Activated CD4-positive, alpha-beta T cell treated with anti-CD3 and anti-CD28 coated beads for 36 hours (primary cell): ENCODE measurements at regions not wholly inside any gene's neighbourhood (a gene's known extent, or its start where the extent isn't known, plus 50 kb on each side); places are given as distances from the start of the nearest gene placed in this dataset.
A peak's percentile ranks its signal among the peaks of the same experiment; 100 is the strongest.

Experiments used
- ATAC-seq: fragments of 200-7000 bp; cut with Tn5 transposase; one replicate; pipeline ENCODE4 v1.10.0; 2021; ENCODE audit warnings: mild to moderate bottlenecking, moderate library complexity
- CTCF ChIA-PET: fragments of 350-600 bp; sonication (Branson Sonifier 250); formaldehyde crosslinking; loops from one replicate; lab custom pipeline; 2021; ENCODE audit warnings: antibody characterized with exemption; lab: Charles Lee
- POLR2A ChIA-PET: fragments of 350-600 bp; sonication (Branson Sonifier 250); formaldehyde crosslinking; loops from one replicate; lab custom pipeline; 2021; ENCODE audit warnings: antibody characterized with exemption, inconsistent platforms; lab: Charles Lee
- DNase-seq: peaks from one replicate; pipeline ENCODE4 v3.0.0-alpha.2; 2020
- H3K27ac Mint-ChIP-seq: one replicate; pipeline ENCODE4 v1.8.0; 2021; ENCODE audit warnings: mixed read lengths
- H3K27me3 Mint-ChIP-seq: one replicate; pipeline ENCODE4 v1.8.0; 2021; ENCODE audit warnings: mixed read lengths
- H3K36me3 Mint-ChIP-seq: one replicate; pipeline ENCODE4 v1.8.0; 2021; ENCODE audit warnings: low read depth, mixed read lengths
- H3K4me1 Mint-ChIP-seq: one replicate; pipeline ENCODE4 v1.8.0; 2021; ENCODE audit warnings: mixed read lengths
- H3K4me3 Mint-ChIP-seq: one replicate; pipeline ENCODE4 v1.8.0; 2021; ENCODE audit warnings: mild to moderate bottlenecking, moderate library complexity, mixed read lengths
- H3K9me3 Mint-ChIP-seq: one replicate; pipeline ENCODE4 v1.8.0; 2021; ENCODE audit warnings: low read depth, mixed read lengths
- intact Hi-C, 2 experiments: fragments of 100-400 bp; cut with DNase I in 1 of 2; cut with micrococcal nuclease in 1 of 2; formaldehyde crosslinking; loops; one replicate each; pipeline versions ENCODE4 v1.14.2 to v1.15.1; 2022 to 2024; cut with DNase I, micrococcal nuclease

DNA sequence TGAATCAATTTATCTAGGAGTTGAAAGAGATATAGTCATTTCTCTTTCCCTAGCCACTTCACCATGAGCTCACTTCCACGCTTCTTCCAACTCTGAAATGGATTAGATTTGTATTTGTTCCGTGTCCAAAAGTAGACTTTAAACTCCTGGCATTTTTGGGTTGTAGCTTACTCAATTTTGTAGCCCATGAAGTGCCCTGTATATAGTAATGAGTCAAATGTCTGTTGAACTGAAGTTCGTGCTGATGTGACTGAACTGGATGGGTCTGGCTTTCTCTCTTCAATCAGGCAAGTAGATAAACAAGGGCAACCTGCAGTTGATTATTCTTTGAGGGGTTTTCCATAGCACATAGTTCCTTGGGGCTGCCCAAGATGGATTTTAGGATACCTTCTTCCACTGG, 450.6 kb downstream of the SH2D1A start:
- intact Hi-C loops: no loop called here
- no peaks in the 10 kb centered on the region for H3K27me3 Mint-ChIP-seq
- DNase-seq: no peak
- no peak overlapping the region for H3K27ac Mint-ChIP-seq
- H3K4me3 Mint-ChIP-seq: no peak overlapping the region
- H3K4me1 Mint-ChIP-seq: no peaks in the 10 kb centered on the region
- CTCF ChIA-PET: no interaction called here
- POLR2A ChIA-PET: no interaction called here
- peaks cover 7% of the 10 kb centered on the region for H3K9me3 Mint-ChIP-seq
- ATAC-seq: no peak
- peaks cover 2% of the 10 kb centered on the region for H3K36me3 Mint-ChIP-seq

DNA sequence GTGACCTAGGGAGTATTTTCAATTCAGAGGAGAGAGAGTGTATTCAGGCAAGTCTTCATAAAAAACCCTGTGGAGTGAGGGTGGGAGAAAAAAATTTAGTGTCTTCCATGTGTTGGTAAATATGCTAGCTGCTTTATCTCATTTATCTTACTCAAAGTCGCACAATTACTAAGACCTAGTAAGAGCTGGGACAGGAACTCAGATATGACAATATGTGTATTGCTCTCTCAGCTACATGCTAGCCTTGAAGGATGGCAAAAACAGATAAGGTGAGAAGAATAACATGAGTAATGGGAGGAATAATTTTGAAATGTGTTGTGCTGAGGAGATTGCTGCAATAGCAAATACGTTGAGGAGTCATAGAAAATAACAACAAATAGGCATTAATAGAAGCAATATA, 458.6 kb downstream of the SH2D1A start:
- no peak overlapping the region for H3K4me3 Mint-ChIP-seq
- peaks cover 2% of the 10 kb centered on the region for H3K36me3 Mint-ChIP-seq
- intact Hi-C loops: no loop called here
- H3K9me3 Mint-ChIP-seq: peaks cover 11% of the 10 kb centered on the region
- ATAC-seq (no peak), DNase-seq (no peak)
- no peaks in the 10 kb centered on the region for H3K4me1 Mint-ChIP-seq
- ChIA-PET CTCF (no interaction called here), POLR2A (no interaction called here)
- no peaks in the 10 kb centered on the region for H3K27me3 Mint-ChIP-seq
- no peak overlapping the region for H3K27ac Mint-ChIP-seq

DNA sequence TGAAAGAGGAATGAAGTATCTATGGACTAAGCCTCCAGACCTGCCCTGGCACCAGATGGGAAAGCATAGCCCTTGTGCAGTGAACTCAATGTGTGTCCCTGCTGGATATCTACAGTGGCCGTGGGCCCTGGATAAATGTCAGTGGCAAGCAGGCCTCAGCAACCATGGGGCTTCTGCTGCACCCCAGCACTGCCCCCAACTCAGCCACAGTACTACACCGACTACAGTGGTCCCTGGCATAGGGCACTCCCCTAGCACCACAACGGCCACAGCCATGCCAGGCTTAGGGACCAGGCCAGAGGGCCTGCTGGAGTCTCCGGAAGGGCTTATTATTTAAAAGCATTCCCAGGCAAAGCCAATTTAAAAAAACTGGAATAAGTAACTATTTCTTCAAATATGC, 459.1 kb downstream of the SH2D1A start:
- Mint-ChIP-seq H3K4me3 (no peak overlapping the region), H3K36me3 (peaks cover 2% of the 10 kb centered on the region), H3K4me1 (no peaks in the 10 kb centered on the region), H3K27ac (no peak overlapping the region), H3K9me3 (peaks cover 9% of the 10 kb centered on the region), H3K27me3 (no peaks in the 10 kb centered on the region)
- intact Hi-C loops: no loop called here
- ChIA-PET POLR2A (no interaction called here), CTCF (no interaction called here)
- no peak for DNase-seq
- no peak for ATAC-seq

DNA sequence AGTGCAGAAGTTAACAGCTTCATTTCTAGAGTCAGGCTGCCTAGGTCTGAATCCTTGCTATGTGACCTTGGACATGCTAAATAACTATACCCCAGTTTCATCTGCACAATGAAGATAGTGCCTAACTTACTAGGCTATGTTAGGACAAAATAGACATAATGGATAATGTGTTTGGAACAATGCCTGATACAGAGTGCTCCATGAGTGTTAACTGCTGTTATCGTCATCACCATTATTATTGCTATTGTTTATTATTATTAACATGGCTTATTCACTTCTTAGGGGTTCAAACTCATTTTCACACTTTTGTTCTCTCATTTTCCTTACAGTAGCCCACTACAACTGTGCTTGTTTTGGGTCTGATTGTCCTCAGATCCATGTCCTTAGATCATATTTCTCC, 467.7 kb downstream of the SH2D1A start:
- DNase-seq: no peak
- Mint-ChIP-seq H3K4me1 (no peaks in the 10 kb centered on the region), H3K4me3 (no peak overlapping the region), H3K36me3 (no peaks in the 10 kb centered on the region), H3K27ac (no peak overlapping the region), H3K27me3 (no peaks in the 10 kb centered on the region), H3K9me3 (no peaks in the 10 kb centered on the region)
- CTCF ChIA-PET: no interaction called here
- POLR2A ChIA-PET: no interaction called here
- no peak for ATAC-seq
- intact Hi-C loops: no loop called here

DNA sequence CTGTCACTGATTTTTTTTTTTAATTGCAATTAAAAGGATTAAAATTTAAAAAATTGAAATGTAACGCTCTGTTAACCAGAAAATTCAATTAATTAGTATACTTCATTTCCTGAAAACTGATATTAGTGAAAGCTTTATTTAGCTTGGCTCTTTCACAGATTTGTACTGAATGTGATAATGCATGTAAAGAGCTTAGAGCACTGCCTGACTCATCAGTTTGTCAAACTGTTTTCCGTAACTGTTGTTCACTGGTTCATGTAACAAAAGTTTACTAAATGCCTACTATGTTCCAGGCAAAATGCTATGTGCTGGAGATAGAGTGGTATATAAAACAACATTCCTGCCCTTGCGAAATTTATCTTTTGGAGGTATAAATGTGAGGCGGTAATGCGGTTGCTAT, 471.7 kb downstream of the SH2D1A start:
- Mint-ChIP-seq H3K27ac (no peak overlapping the region), H3K4me3 (no peak overlapping the region), H3K9me3 (no peaks in the 10 kb centered on the region), H3K27me3 (no peaks in the 10 kb centered on the region), H3K36me3 (no peaks in the 10 kb centered on the region), H3K4me1 (no peaks in the 10 kb centered on the region)
- intact Hi-C loops: no loop called here
- ChIA-PET POLR2A (no interaction called here), CTCF (no interaction called here)
- ATAC-seq: no peak
- DNase-seq: no peak

DNA sequence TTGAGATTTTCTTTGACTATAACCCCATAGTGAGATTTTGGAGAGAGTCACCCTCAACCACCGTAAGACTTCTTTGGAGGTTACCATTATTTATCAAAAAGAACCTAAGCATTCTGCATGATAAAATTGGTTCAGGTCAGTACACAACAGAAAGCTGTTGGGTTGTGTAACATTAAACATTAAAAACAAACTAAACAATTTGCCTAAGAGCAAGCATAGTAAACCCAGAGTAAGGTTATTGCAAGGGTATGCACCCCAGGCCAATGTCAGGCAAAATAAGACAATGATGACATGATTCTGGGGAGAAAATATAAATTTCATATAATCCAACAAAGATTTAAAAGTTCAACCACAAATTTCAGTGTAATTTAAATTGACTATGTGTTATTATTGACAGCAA, 472.4 kb downstream of the SH2D1A start:
- no peaks in the 10 kb centered on the region for H3K4me1 Mint-ChIP-seq
- no peak overlapping the region for H3K4me3 Mint-ChIP-seq
- no peak for DNase-seq
- no peaks in the 10 kb centered on the region for H3K27me3 Mint-ChIP-seq
- no peak overlapping the region for H3K27ac Mint-ChIP-seq
- CTCF ChIA-PET: no interaction called here
- POLR2A ChIA-PET: no interaction called here
- ATAC-seq: no peak
- H3K36me3 Mint-ChIP-seq: no peaks in the 10 kb centered on the region
- H3K9me3 Mint-ChIP-seq: no peaks in the 10 kb centered on the region
- intact Hi-C loops: no loop called here

DNA sequence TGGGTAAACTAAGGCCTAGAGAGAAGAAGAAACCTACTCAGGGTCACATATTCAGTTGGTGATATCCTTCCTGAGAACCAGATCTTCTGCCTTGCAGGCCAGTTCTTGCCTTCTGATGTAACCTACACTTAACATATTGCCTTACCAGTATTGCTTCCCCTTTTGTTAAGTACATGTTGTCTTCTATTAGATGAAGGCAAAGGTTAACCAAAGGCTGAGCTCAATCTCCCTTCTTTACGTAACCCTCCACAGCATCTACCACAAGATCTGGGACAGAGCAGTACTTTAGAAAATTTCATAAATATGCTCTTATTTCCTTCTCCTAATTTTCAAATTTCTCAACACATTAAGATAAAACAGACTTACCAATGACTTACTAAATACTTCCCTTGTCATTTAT, 474.4 kb downstream of the SH2D1A start:
- no peak for ATAC-seq
- Mint-ChIP-seq H3K4me1 (peaks cover 2% of the 10 kb centered on the region), H3K4me3 (no peak overlapping the region), H3K27me3 (no peaks in the 10 kb centered on the region), H3K36me3 (no peaks in the 10 kb centered on the region), H3K9me3 (no peaks in the 10 kb centered on the region), H3K27ac (no peak overlapping the region)
- POLR2A ChIA-PET: no interaction called here
- intact Hi-C loops: no loop called here
- CTCF ChIA-PET: no interaction called here
- DNase-seq: no peak

DNA sequence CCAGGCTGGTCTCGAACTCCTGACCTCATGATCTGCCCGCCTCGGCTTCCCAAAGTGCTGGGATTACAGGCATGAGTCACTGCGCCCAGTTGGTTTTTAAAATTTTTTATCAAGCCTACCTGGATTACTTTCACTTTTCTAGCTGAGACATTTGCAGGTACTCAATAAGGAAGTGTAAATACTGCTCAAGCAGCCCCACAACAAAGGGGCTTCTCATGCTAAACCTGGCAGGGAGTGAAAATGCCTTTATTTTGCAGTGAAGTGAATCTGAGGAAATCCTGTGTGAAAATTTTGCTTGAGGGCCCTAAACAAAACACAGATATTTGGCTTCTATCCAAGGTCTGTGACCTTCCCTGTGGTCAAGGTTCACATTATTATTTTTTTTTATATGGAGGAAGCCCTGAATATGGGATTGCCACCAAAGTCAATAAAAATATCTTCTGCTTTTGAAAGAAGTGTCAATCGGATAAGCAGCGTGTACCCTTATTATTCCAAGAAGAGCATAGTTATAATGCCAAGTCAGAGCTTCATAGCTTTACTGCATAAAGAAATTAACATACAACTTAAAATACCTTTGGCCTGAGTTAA, 481.0 kb downstream of the SH2D1A start:
- intact Hi-C loops: no loop called here
- Mint-ChIP-seq H3K4me3 (no peak overlapping the region), H3K27ac (no peak overlapping the region), H3K9me3 (no peaks in the 10 kb centered on the region), H3K27me3 (no peaks in the 10 kb centered on the region), H3K36me3 (no peaks in the 10 kb centered on the region), H3K4me1 (peaks cover 28% of the 10 kb centered on the region)
- no peak for ATAC-seq
- DNase-seq: no peak
- POLR2A ChIA-PET: no interaction called here
- CTCF ChIA-PET: no interaction called here

DNA sequence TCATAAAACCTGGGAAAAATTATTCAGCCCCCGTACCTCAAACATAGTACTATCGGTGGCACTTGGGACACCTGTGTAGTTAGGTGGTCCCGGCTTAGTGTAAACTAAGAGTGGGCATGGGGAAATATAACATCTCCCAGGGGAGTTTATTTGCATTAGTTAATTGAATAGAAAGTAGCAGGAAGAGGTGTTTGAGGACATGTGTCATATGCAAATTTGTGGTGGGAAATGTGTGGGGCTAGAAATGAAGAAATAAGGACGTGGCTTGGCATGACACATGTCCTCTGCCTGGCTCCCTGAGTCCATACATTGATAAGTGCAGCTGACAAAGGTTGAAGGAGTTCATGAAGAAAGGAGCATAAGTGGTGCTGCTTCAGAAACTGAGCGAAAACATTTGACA, 483.6 kb downstream of the SH2D1A start:
- POLR2A ChIA-PET: no interaction called here
- Mint-ChIP-seq H3K36me3 (no peaks in the 10 kb centered on the region), H3K27ac (no peak overlapping the region)

DNA sequence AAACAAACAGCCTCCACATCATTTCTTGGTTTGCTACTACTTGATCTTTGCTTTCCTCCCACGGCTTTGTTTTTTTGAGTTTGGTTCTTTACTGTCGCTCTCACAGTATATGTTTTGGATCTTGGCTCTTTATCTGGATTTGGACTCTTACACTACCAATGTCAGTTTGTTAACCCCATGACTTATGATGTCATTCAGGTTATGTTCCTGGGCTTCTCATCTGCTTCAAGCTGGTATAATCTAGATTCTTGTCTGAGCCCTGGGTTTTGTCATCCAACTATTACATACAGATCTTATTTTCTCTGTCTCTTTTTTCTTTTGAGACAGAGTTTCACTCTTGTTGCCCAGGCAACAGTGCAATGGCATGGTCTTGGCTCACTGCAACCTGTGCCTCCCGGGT, 482.9 kb upstream of the TEX13C start:
- ATAC-seq: peak; percentile 44
- intact Hi-C loops: no loop called here
- Mint-ChIP-seq H3K27ac (peak overlapping the region; percentile 48), H3K36me3 (no peaks in the 10 kb centered on the region), H3K9me3 (no peaks in the 10 kb centered on the region), H3K4me1 (peaks cover 7% of the 10 kb centered on the region), H3K4me3 (no peak overlapping the region), H3K27me3 (no peaks in the 10 kb centered on the region)
- CTCF ChIA-PET: no interaction called here
- POLR2A ChIA-PET: no interaction called here
- DNase-seq: no peak

More for the DNA sequence above, 483.6 kb downstream of the SH2D1A start:
- peaks cover 26% of the 10 kb centered on the region for H3K4me1 Mint-ChIP-seq
- ATAC-seq: peak; percentile 90
- CTCF ChIA-PET: no interaction called here
- H3K4me3 Mint-ChIP-seq: no peak overlapping the region
- no peaks in the 10 kb centered on the region for H3K27me3 Mint-ChIP-seq
- no peaks in the 10 kb centered on the region for H3K9me3 Mint-ChIP-seq
- intact Hi-C loops: loop anchor here in 1 of 2 experiments (5.0 kb wide), 1 partner anchor 93 kb away; no protein-coding TSS in a partner anchor
- peak; percentile 16 for DNase-seq

DNA sequence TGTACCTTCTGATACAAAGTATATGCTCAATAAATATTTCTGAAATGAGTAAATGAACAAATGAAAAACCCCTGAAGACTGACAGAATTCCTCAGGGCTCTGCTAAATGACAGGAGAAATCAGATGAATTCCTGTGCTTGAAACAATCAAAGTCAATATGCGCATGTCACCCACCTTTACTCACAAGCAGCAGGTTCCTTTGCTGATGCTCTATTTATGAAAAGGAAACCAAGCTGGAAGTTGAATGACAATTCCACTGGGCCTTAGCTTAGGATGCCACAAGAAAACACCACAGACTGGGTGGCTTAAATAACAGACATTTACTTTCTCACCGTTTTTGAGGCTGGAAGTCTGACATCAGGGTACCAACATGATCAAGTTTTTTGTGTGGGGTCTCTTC, 477.5 kb upstream of the TEX13C start:
- Mint-ChIP-seq H3K4me3 (no peak overlapping the region), H3K36me3 (no peaks in the 10 kb centered on the region), H3K9me3 (no peaks in the 10 kb centered on the region), H3K27me3 (no peaks in the 10 kb centered on the region), H3K27ac (no peak overlapping the region), H3K4me1 (no peaks in the 10 kb centered on the region)
- ChIA-PET CTCF (no interaction called here), POLR2A (no interaction called here)
- ATAC-seq (no peak), DNase-seq (no peak)
- intact Hi-C loops: no loop called here

DNA sequence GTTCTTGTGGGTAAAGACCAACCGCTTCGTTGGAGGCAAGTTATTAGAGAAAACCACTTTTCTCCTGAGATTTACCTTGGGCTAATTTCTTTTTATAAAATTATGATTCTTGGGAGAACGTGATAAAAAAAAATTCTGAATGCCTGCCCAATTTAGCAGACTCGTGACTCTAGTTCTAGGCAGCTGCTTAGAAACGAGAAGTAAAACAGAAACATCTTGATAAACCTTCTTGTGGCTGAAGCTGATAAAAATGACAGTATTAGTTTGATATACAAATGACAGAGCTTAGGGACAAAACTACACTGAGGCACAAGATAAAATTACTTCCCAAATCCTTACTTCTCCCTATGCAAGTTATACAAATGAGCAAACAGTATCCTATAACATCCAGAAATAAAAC, 458.9 kb upstream of the TEX13C start:
- CTCF ChIA-PET: no interaction called here
- POLR2A ChIA-PET: no interaction called here
- Mint-ChIP-seq H3K27ac (no peak overlapping the region), H3K4me3 (no peak overlapping the region), H3K4me1 (peaks cover 4% of the 10 kb centered on the region), H3K36me3 (no peaks in the 10 kb centered on the region), H3K27me3 (no peaks in the 10 kb centered on the region), H3K9me3 (no peaks in the 10 kb centered on the region)
- ATAC-seq (no peak), DNase-seq (no peak)
- intact Hi-C loops: no loop called here

DNA sequence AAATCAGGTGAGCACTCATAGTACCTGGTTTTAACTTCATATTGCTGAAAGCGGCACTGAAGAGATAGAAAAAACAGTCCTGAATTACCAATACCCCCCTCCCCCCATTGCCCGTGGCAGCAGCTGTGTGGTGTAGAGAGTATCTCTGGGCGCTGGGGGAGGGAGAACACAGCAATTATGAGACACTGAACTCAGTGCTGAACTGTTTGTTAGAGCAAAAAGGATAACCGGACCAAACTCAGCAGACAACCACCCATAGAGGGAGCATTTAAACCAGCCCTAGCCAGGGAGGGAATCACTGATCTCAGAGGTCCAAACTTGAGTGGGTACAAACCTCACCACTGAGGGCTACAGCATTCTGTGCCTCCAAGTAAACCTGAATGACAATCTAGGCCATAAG, 457.4 kb upstream of the TEX13C start:
- H3K27ac Mint-ChIP-seq: no peak overlapping the region
- no peaks in the 10 kb centered on the region for H3K27me3 Mint-ChIP-seq
- ChIA-PET POLR2A (no interaction called here), CTCF (interaction anchor here (0.7 kb wide), 1 partner anchor 124 kb away, joined by 3 read pairs; no protein-coding TSS in a partner anchor)
- H3K9me3 Mint-ChIP-seq: no peaks in the 10 kb centered on the region
- no peak overlapping the region for H3K4me3 Mint-ChIP-seq
- H3K36me3 Mint-ChIP-seq: no peaks in the 10 kb centered on the region
- ATAC-seq: no peak
- H3K4me1 Mint-ChIP-seq: peaks cover 4% of the 10 kb centered on the region
- DNase-seq: no peak
- intact Hi-C loops: no loop called here
